GM18511 (cell line): ENCODE measurements at regions not wholly inside any gene's neighbourhood (a gene's known extent, or its start where the extent isn't known, plus 50 kb on each side); places are given as distances from the start of the nearest gene placed in this dataset.

Experiments used
- ATAC-seq: cut with Tn5 transposase; IDR thresholded peaks from one replicate; pipeline ENCODE4 v1.9.1; 2021; ENCODE audit warnings: mild to moderate bottlenecking, moderate library complexity; ENCODE audit not compliant: unreplicated experiment

GRCh38 chr10:4733150-4733842, 92.7 kb upstream of the AKR1E2 start:
- no peak for ATAC-seq

- no peak for ATAC-seq
These were observed 95.0 kb upstream of the AKR1E2 start for GRCh38 chr10:4730998-4731397.

GRCh38 chr10:4725917-4726606, 99.9 kb upstream of the AKR1E2 start:
- no peak for ATAC-seq

- ATAC-seq: no peak
These were observed 102.1 kb upstream of the AKR1E2 start for GRCh38 chr10:4723860-4724259.

DNA sequence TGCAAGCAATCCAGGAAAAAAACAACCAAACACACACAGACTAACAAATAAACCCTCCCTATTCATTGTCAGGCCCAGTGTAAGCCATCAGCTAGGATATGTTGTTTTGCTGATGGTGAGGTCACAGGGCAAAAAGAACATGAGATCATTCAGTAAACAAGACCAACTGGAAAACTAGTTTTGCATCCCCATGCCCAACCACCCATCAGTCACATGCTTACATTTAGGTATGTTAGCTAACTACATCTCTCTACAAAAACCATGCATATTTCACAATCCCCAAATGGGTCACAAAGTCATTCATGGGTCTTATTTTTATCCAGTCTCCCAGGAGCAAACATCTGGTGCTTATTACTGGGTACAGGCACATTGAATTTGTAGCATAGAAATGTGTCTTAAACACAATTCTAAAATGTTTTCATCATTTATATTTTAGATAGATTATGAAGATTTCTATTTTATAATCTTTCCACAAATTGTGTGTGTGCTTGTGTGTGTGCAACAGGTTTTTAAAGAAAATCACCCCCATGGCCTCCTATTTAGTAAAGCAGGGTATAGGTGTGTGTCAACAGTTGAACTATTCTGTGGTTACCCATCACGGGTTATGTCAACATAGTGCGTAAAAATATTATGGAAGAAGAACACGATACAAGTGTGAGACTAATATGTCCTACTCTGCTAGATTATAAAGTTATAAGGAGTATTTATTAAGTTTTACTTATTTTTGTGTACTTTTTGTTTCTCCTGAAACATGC, 103.8 kb upstream of the AKR1E2 start:
- ATAC-seq: no peak

DNA sequence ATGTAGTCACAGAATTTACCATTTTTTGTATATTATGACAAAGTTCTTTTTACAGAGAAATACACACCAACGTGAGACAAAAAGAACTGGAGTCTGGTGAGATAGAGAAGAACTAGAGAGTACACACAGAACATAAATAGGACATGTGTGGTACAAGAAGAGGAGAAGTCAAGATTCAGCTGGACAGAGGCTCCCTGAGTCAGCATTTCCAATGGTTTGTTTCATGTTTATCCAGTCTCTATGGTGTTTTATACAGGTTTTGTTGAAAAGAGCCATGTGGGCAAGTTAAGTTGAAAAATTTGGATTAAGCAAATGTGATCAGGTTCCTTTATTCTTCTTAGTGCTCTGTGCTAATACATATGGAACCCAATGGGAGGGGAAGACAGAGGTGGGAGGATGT, 105.5 kb upstream of the AKR1E2 start:
- no peak for ATAC-seq

DNA sequence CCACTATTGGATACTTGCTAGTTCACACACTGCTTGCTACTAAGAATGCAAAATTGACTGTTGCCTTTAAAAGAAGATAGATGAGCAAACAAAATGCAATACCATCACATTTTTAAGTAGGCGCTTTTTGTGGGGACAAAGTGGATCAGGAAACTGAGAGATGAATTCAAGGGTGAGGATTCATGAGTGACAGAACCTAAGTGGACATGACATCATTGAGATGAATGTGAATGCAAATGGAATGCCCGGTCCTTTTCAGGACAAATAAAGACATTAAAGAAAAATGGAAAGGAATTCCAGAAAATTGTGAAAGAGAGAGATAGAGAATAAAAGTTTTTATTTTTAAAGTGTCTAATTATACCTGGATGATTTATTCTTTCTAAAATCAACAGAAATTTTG, 106.3 kb upstream of the AKR1E2 start:
- no peak for ATAC-seq

DNA sequence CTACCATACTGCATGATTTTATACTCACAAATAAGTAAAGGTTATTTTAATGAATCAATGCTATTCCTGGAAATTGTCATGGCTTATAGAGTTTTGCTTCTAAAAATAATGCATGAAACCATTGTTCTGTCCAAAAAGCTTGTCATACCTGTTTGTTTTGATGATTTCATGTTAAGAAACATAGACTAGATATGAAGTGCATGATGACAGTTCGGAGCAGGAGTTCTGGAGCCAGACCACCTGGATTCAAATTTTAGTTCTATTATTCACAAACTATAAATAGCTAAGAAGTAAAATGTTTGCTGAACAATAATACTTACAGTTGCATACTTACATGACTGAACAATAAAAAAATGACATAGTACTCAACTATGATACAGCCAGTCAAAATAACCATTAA, 107.0 kb upstream of the AKR1E2 start:
- no peak for ATAC-seq

GRCh38 chr10:4718544-4718943, 107.5 kb upstream of the AKR1E2 start:
- ATAC-seq: no peak

DNA sequence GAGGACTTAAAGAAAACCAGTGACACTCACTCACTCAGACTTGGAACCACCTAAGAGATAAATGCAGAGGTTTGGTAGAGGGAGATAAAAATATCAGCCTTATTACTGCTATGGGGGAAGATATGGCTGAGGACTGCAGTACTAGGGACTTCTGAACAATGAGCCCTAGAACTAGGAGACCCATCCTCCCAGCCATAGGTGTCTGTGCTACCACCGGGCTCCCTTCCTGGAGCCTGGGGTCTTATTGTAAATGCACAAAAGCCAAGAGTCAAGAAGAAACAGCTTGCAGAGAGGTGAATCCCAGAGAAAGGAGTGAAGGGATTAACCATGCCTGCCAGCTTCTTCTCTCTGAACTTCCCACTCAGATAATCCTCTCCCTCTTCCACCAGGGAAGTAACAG, 108.3 kb upstream of the AKR1E2 start:
- ATAC-seq: no peak

- ATAC-seq: no peak
These were observed 115.1 kb upstream of the AKR1E2 start for GRCh38 chr10:4710858-4711257.

DNA sequence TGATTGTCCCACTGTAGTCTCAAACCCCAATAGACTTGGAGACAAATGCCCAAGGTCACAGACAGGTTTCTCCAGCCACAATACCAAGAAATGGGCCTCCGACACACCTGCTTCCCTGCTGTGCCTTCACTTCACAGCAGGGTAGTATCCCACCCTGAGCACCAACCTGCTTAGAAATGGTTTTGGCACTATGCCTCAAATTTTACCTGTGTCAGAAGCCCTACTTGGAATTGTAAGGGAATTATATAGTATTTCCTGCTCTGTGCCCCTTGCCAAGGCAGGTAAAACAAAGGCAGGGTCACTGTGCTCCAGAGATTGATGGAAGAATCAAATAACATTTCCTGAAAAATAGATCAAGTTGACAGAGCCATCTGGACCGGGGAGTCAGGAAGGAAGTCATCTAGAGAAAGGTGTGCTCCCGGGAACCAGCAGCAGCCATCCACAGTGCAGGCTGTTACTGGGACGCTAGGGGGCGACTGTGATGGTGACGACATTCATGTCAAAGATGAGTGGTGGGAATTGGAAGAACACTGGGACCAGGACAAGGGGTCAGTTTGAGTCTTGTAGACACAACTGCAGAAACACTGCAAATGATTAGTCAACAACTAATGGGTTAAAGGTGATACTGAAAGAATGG, 117.8 kb upstream of the AKR1E2 start:
- no peak for ATAC-seq

DNA sequence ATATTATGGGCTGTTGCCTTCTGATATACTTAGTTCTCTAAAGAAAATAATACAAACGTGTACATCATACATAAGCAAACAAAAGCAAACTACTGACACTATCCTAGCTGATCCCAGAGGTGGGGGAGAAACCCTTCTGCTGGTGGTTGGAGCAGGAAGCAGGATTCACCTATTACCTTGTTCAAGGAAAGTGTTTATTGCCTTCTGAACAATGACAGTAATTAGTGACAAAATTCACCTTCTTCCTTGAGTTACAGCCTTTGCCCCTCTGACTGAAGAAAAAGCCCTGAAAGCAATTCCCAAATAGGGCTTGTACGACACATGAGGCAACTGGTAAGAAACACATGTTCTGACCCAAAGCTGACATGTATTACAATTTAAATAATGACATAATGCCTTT, 118.8 kb upstream of the AKR1E2 start:
- ATAC-seq: no peak

- no peak for ATAC-seq
These were observed 121.9 kb upstream of the AKR1E2 start for GRCh38 chr10:4704034-4704545.

- ATAC-seq: no peak
These were observed 125.0 kb upstream of the AKR1E2 start for GRCh38 chr10:4701016-4701415.

DNA sequence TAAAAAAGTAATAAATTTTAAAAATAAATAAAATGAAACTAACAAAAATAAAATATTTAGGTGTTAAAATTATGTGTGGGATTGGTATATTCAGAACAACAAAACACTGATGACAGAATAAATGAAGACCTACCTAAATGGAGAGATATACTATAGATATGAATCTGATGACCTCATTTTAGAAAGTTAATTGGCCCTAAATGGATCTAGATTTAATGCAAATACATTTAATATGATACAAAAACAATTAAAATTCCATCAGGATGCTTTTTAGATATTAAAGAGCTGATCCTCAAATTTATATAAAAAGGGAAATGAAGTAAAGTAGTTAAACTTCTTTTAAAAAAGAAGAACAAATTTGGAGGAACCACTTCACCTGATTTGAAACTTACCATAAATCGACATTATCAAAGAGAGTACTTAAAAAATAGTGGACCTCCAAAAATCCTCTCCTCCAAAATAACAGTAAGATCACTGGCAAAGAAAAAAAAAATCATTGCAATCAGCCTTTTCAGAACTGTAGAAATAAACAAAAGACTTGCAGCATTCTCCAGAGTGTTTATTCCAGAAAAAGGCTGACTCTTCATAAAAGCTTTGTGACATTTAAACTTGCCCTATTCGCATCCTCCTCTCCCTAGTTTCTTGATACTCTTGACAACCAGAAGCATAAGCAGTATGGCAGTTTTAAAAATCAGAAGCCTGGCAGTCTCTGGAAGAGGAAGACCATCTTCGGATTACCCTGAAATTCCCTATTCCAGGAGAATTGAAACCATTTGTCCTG, 125.9 kb upstream of the AKR1E2 start:
- no peak for ATAC-seq

- no peak for ATAC-seq
These were observed 127.9 kb upstream of the AKR1E2 start for GRCh38 chr10:4698075-4698474.

DNA sequence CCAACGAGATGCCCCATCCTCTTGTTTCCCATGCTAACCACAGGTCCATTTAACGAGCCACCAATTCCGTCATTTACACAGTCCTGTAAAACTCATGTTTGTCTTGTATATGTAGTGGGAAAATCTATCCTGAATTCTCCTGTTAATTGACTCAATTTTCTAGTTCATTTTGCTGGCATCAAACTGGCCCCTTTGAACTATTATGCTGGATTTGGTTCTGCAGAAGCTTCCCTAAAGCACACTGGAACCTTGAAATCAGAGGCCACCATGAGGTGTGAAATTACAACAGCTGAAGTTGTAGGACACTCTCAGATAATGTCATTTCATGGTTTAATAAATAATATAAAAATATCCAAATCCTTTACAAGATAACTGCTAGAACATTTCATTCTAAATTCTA, 129.8 kb upstream of the AKR1E2 start:
- no peak for ATAC-seq

GRCh38 chr10:4693967-4694366, 132.0 kb upstream of the AKR1E2 start:
- ATAC-seq: no peak

- ATAC-seq: no peak
These were observed 133.8 kb upstream of the AKR1E2 start for GRCh38 chr10:4692206-4692605.

DNA sequence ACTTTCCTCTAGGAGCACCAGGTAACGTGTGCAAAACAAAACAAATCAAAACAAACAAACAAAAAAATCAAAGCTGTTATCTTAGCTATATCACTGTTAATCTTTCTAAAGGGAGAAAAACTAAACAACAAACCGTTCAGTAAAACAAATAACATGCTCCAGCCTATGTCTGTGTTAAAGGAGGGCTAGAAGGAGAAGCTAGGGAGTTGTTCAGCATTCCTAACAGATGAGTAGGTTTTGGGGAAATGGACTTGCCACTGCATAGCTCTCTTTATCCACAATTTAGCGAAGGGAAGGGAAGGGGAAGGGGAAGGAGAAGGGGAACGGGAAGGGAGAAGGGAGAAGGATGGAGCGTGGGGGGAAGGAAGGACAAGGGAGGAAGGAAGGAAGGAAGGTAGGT, 134.2 kb upstream of the AKR1E2 start:
- ATAC-seq: no peak
